HG03442 (cell line): ENCODE measurements at regions not wholly inside any gene's neighbourhood (a gene's known extent, or its start where the extent isn't known, plus 50 kb on each side); places are given as distances from the start of the nearest gene placed in this dataset.
"Not testable (repeated sequence)": the region's sequence is repeated elsewhere in the genome, so short reads cannot be mapped to it uniquely, and the experiment has no call there.

ENCODE experiments used
- ATAC-seq: cut with Tn5 transposase; IDR thresholded peaks from one replicate; pipeline ENCODE4 v1.9.1; 2021; ENCODE audit warnings: mild to moderate bottlenecking, moderate library complexity; ENCODE audit not compliant: unreplicated experiment

- no peak for ATAC-seq
Measured at GRCh38 chr22:48835364-48835763, 992.3 kb downstream of the BRD1 start.

GRCh38 chr22:48834404-48834803 lies 993.3 kb downstream of the BRD1 start:
- no peak for ATAC-seq

- ATAC-seq: no peak
Measured at GRCh38 chr22:48832592-48832991, 995.1 kb downstream of the BRD1 start.

DNA sequence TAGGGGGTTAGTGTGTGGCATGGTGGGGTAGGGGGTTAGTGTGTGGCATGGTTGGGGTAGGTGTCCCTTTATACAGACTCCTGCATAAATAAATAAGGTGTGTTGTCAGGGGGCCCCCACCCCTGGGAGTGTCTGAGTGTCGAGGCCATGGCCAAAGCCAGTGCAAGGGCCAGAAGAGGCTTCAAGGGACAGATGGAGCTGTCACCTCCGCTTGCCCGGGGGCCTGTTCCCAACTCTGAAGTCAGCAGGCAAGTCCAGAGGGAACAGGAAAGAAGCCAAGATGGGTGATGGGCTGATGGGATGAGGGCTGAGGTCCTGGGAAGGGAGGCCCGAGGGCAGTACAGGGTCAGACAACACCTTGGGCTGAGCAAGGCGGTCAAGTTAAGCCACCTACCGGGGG lies 997.8 kb downstream of the BRD1 start:
- ATAC-seq: no peak

- ATAC-seq: no peak
Measured at GRCh38 chr22:48828688-48829087, 999.0 kb downstream of the BRD1 start.

GRCh38 chr22:48827904-48828555 lies 999.6 kb downstream of the BRD1 start:
- no peak for ATAC-seq

DNA sequence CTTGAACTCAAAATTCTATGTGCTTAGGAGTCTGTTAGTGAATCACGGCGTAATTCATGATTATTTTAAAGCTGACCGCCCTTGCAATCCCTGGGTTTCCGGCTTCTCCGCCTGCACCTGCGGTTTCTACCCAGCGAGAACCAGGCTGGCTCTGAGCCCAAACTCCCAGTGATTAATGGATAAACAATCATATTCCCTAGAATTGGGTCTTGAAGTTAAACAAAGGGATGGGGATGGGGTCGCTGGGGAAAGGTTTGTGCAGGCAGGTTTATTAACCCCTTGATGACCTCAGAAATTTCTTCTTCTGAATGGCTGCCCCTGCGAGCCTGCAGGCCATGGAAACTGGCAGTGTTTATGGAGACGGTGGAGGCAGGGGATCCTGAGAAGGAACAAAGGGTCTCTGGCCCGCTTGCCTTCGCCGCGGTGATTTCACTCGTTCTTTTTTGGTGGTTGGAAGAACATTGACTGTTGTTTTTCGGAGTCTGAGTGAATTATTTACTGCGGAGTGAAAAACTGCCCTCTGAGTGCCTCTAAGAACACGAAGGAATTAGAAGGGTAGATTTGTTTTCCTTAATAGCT lies 1000.3 kb downstream of the BRD1 start:
- ATAC-seq: no peak

- ATAC-seq: no peak
Measured at GRCh38 chr22:48826546-48826945, 1001.1 kb downstream of the BRD1 start.

GRCh38 chr22:48825802-48826520 lies 1001.7 kb downstream of the BRD1 start:
- ATAC-seq: no peak

DNA sequence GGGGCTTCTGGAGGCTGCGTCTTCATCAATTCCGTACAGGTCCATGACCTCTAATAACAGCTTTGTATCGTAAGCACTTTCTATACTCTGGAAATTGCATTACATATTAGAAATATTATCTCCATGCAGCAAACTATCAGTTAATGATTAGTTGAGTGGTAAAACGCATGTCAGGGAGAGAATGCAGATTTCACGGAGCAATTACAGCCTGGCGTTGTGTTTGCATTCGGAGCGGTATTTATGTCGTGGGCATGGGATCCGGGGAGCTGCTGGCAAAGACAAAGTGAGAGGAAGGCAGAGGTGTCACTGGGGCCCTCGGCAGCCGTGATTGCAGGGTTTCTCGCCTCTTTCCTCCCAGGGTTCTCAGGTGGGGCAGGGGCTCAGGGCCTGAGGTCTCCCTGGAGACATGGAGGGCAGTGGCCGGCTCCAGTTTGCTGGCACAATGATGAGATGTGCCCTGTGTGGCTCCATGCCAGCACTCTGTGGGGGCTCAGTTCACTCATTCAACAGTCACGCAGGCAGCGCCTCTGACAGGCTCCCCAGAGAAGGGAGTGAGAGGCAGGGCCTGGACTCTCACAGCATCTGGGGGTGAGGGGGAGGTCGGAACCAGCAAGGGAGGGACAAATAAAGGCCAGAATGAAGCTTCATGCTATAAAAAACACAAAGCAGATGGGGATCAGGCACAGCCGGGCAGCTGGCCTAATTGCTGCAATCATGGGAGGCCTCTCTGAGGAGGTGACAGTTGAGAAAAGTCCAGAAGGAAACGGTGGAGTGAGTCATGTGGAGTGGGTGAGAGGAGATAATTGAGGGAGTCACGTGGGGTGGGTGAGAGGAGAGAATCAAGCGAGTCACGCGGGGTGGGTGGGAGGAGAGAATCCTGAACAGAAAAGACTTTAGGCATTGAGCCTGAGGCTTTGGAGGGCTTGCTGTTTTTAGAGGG lies 1002.7 kb downstream of the BRD1 start:
- ATAC-seq: no peak

DNA sequence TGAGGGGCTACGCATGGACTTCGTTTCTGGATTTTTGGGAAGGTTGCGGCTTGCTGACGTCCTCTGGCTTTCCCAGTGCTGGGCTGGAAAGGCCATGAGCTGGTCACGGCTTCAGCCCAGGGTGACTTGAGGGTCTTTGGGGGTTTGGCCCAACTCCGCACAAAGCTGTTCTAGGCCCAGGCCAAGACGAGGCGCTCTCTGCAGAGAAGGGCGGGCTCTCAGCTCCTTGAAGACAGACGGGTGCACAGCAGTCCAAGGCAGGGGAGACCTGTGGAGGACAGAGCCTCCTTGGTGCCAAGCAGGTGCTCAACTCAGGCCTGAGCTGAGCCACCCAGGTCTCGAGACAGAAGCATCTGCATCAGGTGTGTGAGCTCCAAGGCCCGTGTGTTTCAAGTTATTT lies 1003.7 kb downstream of the BRD1 start:
- ATAC-seq: no peak

DNA sequence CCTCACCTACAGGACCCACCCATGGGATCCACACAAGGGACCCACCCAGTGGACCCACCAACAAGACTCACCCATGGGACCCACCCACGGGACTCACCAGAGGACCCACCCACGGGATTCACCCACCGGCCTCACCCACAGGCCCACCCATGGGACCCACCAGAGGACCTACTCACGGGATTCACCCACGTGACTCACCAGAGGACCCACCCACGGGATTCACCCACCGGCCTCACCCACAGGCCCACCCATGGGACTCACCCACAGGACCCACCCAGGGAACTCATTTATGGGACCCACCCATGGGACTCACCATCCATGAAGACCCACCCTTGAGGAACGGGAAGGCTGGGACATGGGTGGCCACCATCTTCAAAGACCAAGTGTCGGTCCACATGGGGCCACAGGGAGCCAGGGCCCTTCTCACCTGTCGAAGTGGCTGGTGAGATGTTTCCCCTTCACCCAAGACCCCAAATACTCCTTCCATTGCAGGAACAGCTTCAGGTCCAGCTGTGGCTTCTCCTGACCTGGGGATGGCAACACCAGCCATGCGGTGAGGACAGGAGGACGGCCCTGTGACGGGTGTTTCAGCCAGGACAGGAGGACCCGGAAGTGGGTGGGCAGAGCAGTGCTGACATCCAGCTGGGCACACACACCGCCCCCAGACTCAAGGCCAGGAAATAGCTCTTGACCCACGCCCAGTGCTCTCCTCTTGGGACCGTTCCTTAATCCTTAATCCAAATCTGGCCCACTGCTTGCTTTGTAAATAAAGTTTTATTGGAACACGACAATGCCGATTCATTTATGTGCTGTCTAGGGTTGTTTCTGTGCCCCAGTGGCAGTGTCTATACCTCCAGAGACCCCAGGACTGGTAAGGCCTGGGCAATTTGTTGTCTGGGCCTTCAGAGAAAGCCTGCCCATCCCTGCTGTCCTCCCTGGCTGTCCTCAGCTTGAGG lies 1005.1 kb downstream of the BRD1 start:
- no peak for ATAC-seq

DNA sequence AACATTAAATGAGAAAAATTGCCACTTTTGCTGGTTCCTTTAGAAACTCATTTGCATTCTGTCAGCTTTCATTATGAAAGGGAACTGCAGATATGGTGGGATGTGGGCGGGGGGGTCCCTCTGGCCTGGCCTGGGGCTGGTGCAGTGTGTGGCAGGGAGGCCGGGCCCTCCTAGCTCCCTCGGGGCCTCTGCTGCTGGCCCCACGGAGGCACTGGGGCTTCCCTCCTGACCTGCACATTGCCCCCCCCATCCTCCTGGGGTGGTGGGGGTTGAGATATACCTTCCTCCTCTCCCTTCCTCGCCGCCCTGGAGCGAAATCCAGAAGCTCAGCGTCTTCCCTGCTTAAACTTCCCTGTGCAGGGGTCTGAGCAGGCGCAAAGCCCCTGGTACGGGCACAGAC lies 1005.9 kb downstream of the BRD1 start:
- no peak for ATAC-seq

- ATAC-seq: no peak
Measured at GRCh38 chr22:48821346-48821690, 1006.4 kb downstream of the BRD1 start.

DNA sequence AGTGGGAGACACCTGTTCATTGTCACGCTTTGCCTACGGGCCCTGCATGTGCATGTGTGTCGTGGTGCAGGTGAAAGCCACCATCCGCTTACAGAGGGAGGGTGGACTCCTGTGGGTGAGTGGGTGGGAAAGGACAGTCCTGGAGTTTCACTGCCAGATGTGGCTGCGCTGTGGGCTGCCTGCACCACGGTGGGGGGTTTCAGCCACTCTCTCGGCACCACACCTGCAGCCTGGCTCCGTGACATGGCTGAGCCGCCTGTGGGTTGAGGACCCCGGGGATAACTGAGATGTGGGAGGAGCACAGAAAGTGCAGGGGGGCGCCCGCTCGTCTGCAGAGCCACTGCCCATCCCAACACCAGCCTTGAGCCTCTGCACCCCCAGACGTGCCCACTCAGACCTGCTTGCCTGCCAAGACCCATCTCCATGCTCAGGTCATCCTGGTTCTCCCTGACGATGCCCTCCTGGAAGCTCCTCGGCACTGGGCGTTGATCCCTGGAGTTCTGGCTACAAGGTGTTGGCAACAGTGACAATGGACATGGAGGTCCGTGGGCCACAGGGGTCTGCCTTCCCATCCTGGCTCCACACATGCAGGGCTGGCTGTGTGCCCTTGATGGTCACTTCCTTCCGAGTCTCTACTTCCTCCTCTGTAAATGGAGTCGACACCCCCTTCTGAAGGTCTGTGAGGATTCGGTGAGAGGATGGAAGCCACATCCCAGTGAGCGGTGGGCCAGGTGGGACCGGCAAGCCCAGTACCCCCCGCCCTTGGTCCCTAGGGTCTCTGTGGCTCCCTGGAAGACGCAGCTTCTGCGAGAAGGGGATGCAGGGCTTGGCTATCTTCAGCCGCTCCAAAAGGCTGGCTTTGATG lies 1007.0 kb downstream of the BRD1 start:
- ATAC-seq: no peak

DNA sequence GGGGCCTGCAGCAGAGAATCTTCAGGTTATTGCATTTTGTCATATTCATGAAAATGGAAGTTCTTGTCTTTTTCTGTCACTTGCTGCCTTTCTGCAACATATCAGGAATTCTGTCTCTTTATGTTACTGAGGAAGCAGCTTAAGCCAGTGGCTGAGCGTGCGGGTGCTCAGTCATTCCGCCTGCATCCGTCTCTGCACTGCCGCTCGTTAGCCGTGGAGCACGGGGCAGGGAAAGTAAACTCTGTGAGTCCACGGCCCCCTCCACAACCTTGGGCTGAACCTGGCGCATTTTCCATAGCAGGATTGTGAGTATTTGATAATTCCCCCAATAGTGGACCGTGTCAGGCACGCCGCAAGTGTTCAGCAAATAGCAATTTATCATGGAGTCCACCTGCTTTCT lies 1007.7 kb downstream of the BRD1 start:
- ATAC-seq: no peak

DNA sequence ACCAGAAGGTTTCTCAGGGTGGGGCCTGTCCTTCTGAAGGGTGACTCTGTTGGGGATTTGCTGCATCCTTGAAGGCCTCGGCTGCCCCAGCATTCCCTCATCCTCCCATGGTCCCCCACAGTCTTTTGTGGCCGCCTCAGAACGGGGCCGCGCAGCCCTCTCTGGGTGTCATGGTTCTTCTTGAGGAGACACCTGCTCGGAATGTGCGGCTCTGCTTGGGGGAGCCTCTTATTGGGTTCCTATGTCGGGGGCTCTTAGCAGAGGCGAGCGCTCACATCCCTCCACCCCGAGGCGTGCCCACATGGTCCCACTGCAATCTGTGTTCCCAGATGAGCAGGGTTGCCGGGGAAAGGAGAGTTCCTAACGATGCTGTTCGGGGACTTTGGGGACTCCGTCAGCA lies 1008.4 kb downstream of the BRD1 start:
- ATAC-seq: no peak

DNA sequence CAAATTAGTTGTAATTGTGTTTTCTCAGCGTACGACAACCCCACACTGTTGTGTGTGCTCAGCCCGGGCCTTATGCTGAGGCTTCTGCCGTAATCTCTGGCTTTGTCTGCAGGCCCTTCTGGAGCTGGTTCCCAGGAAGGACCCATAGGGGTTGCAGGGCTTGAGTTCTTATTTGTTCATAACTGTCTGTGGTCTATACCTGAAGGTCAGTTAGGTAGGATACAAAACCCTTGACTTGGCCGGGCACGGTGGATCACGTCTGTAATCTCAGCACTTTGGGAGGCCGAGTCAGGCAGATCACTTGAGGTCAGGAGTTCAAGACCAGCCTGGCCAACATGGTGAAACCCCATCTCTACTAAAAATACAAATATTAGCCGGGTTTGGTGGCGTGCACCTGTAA lies 1010.2 kb downstream of the BRD1 start:
- ATAC-seq: not testable (repeated sequence)

GRCh38 chr22:48811885-48812284 lies 1015.8 kb downstream of the BRD1 start:
- ATAC-seq: no peak
